ENCODE measurements at regions not wholly inside any gene's neighbourhood (a gene's known extent, or its start where the extent isn't known, plus 50 kb on each side); places are given as distances from the start of the nearest gene placed in this dataset.
A peak's percentile ranks its signal among the peaks of the same experiment; 100 is the strongest.

DNA sequence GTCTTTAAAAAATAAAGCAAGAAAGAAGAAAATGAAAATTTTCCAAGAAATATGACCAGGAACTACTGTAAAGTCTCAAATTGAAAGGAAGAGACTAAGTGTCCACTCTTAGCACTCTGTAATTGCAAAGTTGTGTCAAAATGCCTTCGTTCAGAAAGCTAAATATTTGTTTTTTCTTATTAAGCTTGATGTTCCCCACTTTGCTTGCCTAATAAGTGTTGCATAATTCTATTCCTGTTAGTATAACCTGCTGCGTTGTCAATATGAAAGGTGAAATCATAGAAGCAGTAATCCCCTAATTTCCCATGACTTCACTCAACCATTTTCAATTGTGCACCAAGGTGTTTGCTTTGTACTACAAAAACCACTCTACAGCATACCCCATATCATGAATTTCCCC, 442.9 kb upstream of the CTSO start:
- DNase-seq: no peak
- WGBS, 2 donors: 62 to 64% methylated on average over 2 of the region's 2 CpGs
- intact Hi-C loops (cut with DNase I): no loop called here
- Histone ChIP-seq H3K9me3 (no peaks in the 10 kb centered on the region), H3K27me3 (no peaks in the 10 kb centered on the region), H3K27ac (no peak overlapping the region), H3K4me3 (no peak overlapping the region), H3K4me1 (no peaks in the 10 kb centered on the region), H3K36me3 (no peaks in the 10 kb centered on the region)
- TF ChIP-seq POLR2A (IDR thresholded peaks at IDR 0.05): no peak
- TF ChIP-seq, protein P1, sequence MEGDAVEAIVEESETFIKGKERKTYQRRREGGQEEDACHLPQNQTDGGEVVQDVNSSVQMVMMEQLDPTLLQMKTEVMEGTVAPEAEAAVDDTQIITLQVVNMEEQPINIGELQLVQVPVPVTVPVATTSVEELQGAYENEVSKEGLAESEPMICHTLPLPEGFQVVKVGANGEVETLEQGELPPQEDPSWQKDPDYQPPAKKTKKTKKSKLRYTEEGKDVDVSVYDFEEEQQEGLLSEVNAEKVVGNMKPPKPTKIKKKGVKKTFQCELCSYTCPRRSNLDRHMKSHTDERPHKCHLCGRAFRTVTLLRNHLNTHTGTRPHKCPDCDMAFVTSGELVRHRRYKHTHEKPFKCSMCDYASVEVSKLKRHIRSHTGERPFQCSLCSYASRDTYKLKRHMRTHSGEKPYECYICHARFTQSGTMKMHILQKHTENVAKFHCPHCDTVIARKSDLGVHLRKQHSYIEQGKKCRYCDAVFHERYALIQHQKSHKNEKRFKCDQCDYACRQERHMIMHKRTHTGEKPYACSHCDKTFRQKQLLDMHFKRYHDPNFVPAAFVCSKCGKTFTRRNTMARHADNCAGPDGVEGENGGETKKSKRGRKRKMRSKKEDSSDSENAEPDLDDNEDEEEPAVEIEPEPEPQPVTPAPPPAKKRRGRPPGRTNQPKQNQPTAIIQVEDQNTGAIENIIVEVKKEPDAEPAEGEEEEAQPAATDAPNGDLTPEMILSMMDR (IDR thresholded peaks at IDR 0.05): no peak

DNA sequence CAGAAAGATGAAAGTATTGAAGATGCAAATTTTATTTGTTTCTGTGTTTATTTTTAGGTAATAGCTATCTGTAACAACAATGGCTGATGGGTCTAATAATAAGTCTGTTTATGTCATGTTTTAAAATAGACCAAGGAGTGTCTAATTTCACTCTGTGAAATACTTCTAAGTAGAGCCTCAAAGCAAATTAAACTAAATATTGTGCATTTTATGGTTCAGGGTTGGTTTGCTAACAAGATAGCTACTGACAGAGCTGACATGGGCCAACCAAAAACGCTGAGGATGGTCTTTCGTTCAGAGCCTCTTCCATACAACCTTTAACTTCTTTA, 437.6 kb upstream of the CTSO start:
- Histone ChIP-seq H3K4me1 (no peaks in the 10 kb centered on the region), H3K9me3 (no peaks in the 10 kb centered on the region), H3K27ac (no peak overlapping the region), H3K36me3 (no peaks in the 10 kb centered on the region), H3K4me3 (no peak overlapping the region), H3K27me3 (no peaks in the 10 kb centered on the region)
- intact Hi-C loops (cut with DNase I): no loop called here
- WGBS, 2 donors: 78% methylated on average over 2 of the region's 2 CpGs
- DNase-seq: no peak
- TF ChIP-seq, protein P1 (IDR thresholded peaks at IDR 0.05): no peak
- TF ChIP-seq POLR2A (IDR thresholded peaks at IDR 0.05): no peak

DNA sequence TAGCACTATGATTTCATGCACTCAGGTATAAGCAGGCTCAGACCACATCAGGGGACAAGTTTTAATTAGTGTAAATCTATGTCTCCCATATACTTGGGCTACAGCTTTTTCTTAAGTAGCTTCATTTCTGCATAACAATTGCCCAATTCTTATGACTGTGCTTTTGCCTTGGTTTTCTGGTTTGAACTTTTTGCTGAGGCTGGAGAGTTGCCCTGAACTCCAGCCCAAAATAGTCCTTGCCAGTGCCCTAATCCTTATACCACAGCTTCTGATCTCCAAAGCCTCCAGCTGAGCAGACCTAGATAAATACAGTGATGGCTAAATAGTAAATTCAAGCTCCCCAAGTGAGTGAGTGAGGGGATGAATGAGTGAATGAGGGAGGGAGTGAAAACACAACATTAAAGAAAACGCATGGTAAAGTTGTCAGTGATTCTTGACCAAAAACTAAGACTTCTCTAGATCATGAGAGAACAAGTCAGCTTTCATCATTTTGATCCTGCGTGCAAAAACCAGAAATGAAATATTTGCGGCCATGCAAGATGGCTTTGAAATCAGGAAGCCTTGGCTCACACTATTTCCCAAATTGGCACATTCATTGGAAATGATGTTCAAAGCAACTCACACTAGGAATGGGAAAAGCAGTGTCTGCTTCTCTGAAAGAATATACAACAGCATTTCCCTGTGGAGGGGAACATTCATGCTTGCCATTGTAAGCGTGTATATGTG, 437.1 kb upstream of the CTSO start:
- no peaks in the 10 kb centered on the region for H3K36me3 ChIP-seq
- WGBS, 2 donors: 81 to 91% methylated on average over 4 of the region's 4 CpGs

GRCh38 chr4:156388826-156389225, 435.2 kb upstream of the CTSO start:
- Histone ChIP-seq H3K9me3 (no peaks in the 10 kb centered on the region), H3K27ac (no peak overlapping the region), H3K4me3 (no peak overlapping the region), H3K36me3 (no peaks in the 10 kb centered on the region), H3K4me1 (no peaks in the 10 kb centered on the region), H3K27me3 (no peaks in the 10 kb centered on the region)
- no peak for DNase-seq
- 65 to 68% methylated on average over 3 of the region's 3 CpGs for WGBS, 2 donors
- TF ChIP-seq, protein P1 (IDR thresholded peaks at IDR 0.05): no peak
- no peak for TF ChIP-seq POLR2A (IDR thresholded peaks at IDR 0.05)
- intact Hi-C loops (cut with DNase I): no loop called here

More for the DNA sequence above, 437.1 kb upstream of the CTSO start:
- no peak overlapping the region for H3K27ac ChIP-seq
- intact Hi-C loops (cut with DNase I): no loop called here
- H3K4me1 ChIP-seq: no peaks in the 10 kb centered on the region
- TF ChIP-seq POLR2A (IDR thresholded peaks at IDR 0.05): no peak
- TF ChIP-seq, protein P1 (IDR thresholded peaks at IDR 0.05): no peak
- no peak for DNase-seq
- H3K9me3 ChIP-seq: no peaks in the 10 kb centered on the region
- H3K27me3 ChIP-seq: no peaks in the 10 kb centered on the region
- H3K4me3 ChIP-seq: no peak overlapping the region

DNA sequence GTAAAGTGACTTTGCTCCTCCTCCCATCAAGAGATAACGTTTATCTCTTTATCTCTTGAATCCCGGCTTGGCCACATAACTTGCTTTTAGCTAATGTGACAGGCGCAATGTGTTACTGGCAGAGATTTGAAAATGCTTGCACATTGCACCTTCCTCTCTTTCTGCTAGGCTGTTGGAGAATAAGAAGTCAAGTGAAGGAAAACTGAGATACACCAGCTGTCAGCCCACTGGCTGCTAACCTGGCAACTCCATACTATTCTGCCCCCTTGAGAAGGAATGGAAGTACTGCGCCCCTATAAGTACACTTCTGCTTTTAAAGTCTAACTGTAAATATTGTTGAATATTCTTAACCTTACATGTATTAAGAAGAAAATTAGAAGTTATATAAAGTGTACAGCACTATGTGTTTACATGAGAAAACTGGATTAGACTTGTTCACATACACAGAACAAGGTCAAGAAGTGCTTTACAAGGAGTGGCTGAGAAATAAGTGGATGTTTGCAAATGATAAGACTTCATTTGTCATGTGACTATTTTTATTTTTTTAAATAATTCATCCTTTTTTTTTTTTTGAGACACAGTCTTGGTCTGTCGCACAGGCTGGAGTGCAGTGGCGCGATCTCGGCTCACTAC, 424.5 kb upstream of the CTSO start:
- intact Hi-C loops (cut with DNase I): no loop called here
- Histone ChIP-seq H3K27ac (no peak overlapping the region), H3K27me3 (no peaks in the 10 kb centered on the region), H3K4me1 (no peaks in the 10 kb centered on the region), H3K9me3 (no peaks in the 10 kb centered on the region), H3K4me3 (no peak overlapping the region), H3K36me3 (no peaks in the 10 kb centered on the region)
- no peak for DNase-seq
- WGBS, 2 donors: 75 to 80% methylated on average over 8 of the region's 8 CpGs
- TF ChIP-seq, protein P1 (IDR thresholded peaks at IDR 0.05): peak in 3 of 6 experiments; percentile 28 to 51 (median 43)
- no peak for TF ChIP-seq POLR2A (IDR thresholded peaks at IDR 0.05)

All from esophagus squamous epithelium (tissue), 5 donors.